Endothelial cell of umbilical vein (primary cell): ENCODE measurements at regions not wholly inside any gene's neighbourhood (a gene's known extent, or its start where the extent isn't known, plus 50 kb on each side); places are given as distances from the start of the nearest gene placed in this dataset.

ENCODE experiments used
- EZH2 ChIP-seq: IDR thresholded peaks from 2 replicates; pipeline ENCODE4 v1.6.1; 2012; ENCODE audit warnings: borderline replicate concordance, low read depth, mild to moderate bottlenecking, moderate library complexity, low read length, inconsistent platforms; ENCODE audit not compliant: severe bottlenecking
- FOS ChIP-seq: IDR thresholded peaks from 2 replicates; pipeline ENCODE4 v1.6.1; 2011; ENCODE audit warnings: mild to moderate bottlenecking, low read length, moderate library complexity, borderline replicate concordance; ENCODE audit not compliant: insufficient read depth
- GATA2 ChIP-seq: IDR thresholded peaks from 2 replicates; pipeline ENCODE4 v1.7.0; 2011; ENCODE audit warnings: low read depth, mild to moderate bottlenecking, moderate library complexity, mixed read lengths, low read length; ENCODE audit not compliant: insufficient read length, insufficient read depth
- JUN ChIP-seq: IDR thresholded peaks from 2 replicates; pipeline ENCODE4 v1.6.1; 2011; ENCODE audit warnings: borderline replicate concordance, low read depth; ENCODE audit not compliant: insufficient read length, insufficient read depth
- MYC ChIP-seq: IDR thresholded peaks from one replicate; pipeline ENCODE4 v1.6.1; 2011; ENCODE audit warnings: mild to moderate bottlenecking, low read depth, low read length
- POLR2A ChIP-seq: IDR thresholded peaks from 2 replicates; pipeline ENCODE4 v1.6.1; 2012; ENCODE audit warnings: low read depth, mild to moderate bottlenecking, control low read depth, low read length
- POLR2AphosphoS5 ChIP-seq: IDR thresholded peaks from 2 replicates; pipeline ENCODE4 v1.6.1; 2012; ENCODE audit warnings: low read depth, mild to moderate bottlenecking, control low read depth, low read length, moderate library complexity; ENCODE audit not compliant: insufficient read depth
- TF ChIP-seq, protein P1 (sequence below), 2 donors: IDR thresholded peaks; 1 replicate in 1 of 2; 2 replicates in 1 of 2; pipeline ENCODE4 v1.5.1; 2011; ENCODE audit warnings: low read length in 2 of 2, mild to moderate bottlenecking in 2 of 2, moderate library complexity in 2 of 2, control low read depth in 1 of 2, inconsistent platforms in 1 of 2, low read depth in 1 of 2; ENCODE audit not compliant: insufficient read depth in 1 of 2; ENCODE audit errors: extremely low read depth in 1 of 2
- TF ChIP-seq, protein P2 (sequence below): IDR thresholded peaks from 2 replicates; pipeline ENCODE4 v1.6.1; 2011; ENCODE audit not compliant: insufficient read depth, insufficient read length

GRCh38 chr17:74098136-74099024 lies 105.1 kb upstream of the RPL38 start:
- TF ChIP-seq POLR2A, result no peak
- TF ChIP-seq, protein P1, sequence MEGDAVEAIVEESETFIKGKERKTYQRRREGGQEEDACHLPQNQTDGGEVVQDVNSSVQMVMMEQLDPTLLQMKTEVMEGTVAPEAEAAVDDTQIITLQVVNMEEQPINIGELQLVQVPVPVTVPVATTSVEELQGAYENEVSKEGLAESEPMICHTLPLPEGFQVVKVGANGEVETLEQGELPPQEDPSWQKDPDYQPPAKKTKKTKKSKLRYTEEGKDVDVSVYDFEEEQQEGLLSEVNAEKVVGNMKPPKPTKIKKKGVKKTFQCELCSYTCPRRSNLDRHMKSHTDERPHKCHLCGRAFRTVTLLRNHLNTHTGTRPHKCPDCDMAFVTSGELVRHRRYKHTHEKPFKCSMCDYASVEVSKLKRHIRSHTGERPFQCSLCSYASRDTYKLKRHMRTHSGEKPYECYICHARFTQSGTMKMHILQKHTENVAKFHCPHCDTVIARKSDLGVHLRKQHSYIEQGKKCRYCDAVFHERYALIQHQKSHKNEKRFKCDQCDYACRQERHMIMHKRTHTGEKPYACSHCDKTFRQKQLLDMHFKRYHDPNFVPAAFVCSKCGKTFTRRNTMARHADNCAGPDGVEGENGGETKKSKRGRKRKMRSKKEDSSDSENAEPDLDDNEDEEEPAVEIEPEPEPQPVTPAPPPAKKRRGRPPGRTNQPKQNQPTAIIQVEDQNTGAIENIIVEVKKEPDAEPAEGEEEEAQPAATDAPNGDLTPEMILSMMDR (IDR thresholded peaks at IDR 0.05; ENCODE audit: extremely low read depth in 1 of 2, insufficient read depth in 1 of 2, low read depth in 1 of 2, low read length in 2 of 2), result no peak
- no peak for TF ChIP-seq MYC
- TF ChIP-seq GATA2, result no peak
- no peak for TF ChIP-seq POLR2AphosphoS5
- TF ChIP-seq JUN, result no peak
- TF ChIP-seq FOS, result no peak
- no peak for TF ChIP-seq EZH2
- TF ChIP-seq, protein P2, sequence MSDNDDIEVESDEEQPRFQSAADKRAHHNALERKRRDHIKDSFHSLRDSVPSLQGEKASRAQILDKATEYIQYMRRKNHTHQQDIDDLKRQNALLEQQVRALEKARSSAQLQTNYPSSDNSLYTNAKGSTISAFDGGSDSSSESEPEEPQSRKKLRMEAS, result no peak
